ENCODE measurements at regions not wholly inside any gene's neighbourhood (a gene's known extent, or its start where the extent isn't known, plus 50 kb on each side); places are given as distances from the start of the nearest gene placed in this dataset.

GRCh38 chr3:78277801-78278200, 1237.9 kb downstream of the ROBO2 start:
- no peak for TF ChIP-seq CTCF (IDR thresholded peaks at IDR 0.05; ENCODE audit: insufficient read depth, low read length, poor library complexity, severe bottlenecking)
- Histone ChIP-seq H3K4me3 (ENCODE audit: low read depth, low read length) (no peak overlapping the region), H3K36me3 (ENCODE audit: control insufficient read depth, insufficient read depth, low read length) (no peaks in the 10 kb centered on the region), H3K27me3 (ENCODE audit: control insufficient read depth, insufficient read depth, low read length) (no peaks in the 10 kb centered on the region)
- DNase-seq (ENCODE audit: low read depth), result no peak

- no peaks in the 10 kb centered on the region for H3K27me3 ChIP-seq (ENCODE audit: control insufficient read depth, insufficient read depth, low read length)
- no peak overlapping the region for H3K4me3 ChIP-seq (ENCODE audit: low read depth, low read length)
- no peak for TF ChIP-seq CTCF (IDR thresholded peaks at IDR 0.05; ENCODE audit: insufficient read depth, low read length, poor library complexity, severe bottlenecking)
- no peaks in the 10 kb centered on the region for H3K36me3 ChIP-seq (ENCODE audit: control insufficient read depth, insufficient read depth, low read length)
- DNase-seq (ENCODE audit: low read depth), result no peak
Measured at GRCh38 chr3:78279091-78279490, 1239.2 kb downstream of the ROBO2 start.

GRCh38 chr3:78281381-78281780, 1241.5 kb downstream of the ROBO2 start:
- DNase-seq (ENCODE audit: low read depth), result no peak
- H3K36me3 ChIP-seq (ENCODE audit: control insufficient read depth, insufficient read depth, low read length), result no peaks in the 10 kb centered on the region
- no peak for TF ChIP-seq CTCF (IDR thresholded peaks at IDR 0.05; ENCODE audit: insufficient read depth, low read length, poor library complexity, severe bottlenecking)
- H3K4me3 ChIP-seq (ENCODE audit: low read depth, low read length), result no peak overlapping the region
- H3K27me3 ChIP-seq (ENCODE audit: control insufficient read depth, insufficient read depth, low read length), result no peaks in the 10 kb centered on the region

GRCh38 chr3:78283994-78284393, 1244.1 kb downstream of the ROBO2 start:
- no peak overlapping the region for H3K4me3 ChIP-seq (ENCODE audit: low read depth, low read length)
- DNase-seq (ENCODE audit: low read depth), result no peak
- no peaks in the 10 kb centered on the region for H3K27me3 ChIP-seq (ENCODE audit: control insufficient read depth, insufficient read depth, low read length)
- no peaks in the 10 kb centered on the region for H3K36me3 ChIP-seq (ENCODE audit: control insufficient read depth, insufficient read depth, low read length)
- TF ChIP-seq CTCF (IDR thresholded peaks at IDR 0.05; ENCODE audit: insufficient read depth, low read length, poor library complexity, severe bottlenecking), result no peak

- DNase-seq (ENCODE audit: low read depth), result no peak
- no peak for TF ChIP-seq CTCF (IDR thresholded peaks at IDR 0.05; ENCODE audit: insufficient read depth, low read length, poor library complexity, severe bottlenecking)
- H3K36me3 ChIP-seq (ENCODE audit: control insufficient read depth, insufficient read depth, low read length), result no peaks in the 10 kb centered on the region
- no peak overlapping the region for H3K4me3 ChIP-seq (ENCODE audit: low read depth, low read length)
- no peaks in the 10 kb centered on the region for H3K27me3 ChIP-seq (ENCODE audit: control insufficient read depth, insufficient read depth, low read length)
Measured at GRCh38 chr3:78285032-78285728, 1245.3 kb downstream of the ROBO2 start.

GRCh38 chr3:78287085-78287484, 1247.2 kb downstream of the ROBO2 start:
- H3K4me3 ChIP-seq (ENCODE audit: low read depth, low read length), result no peak overlapping the region
- no peak for TF ChIP-seq CTCF (IDR thresholded peaks at IDR 0.05; ENCODE audit: insufficient read depth, low read length, poor library complexity, severe bottlenecking)
- H3K27me3 ChIP-seq (ENCODE audit: control insufficient read depth, insufficient read depth, low read length), result no peaks in the 10 kb centered on the region
- no peaks in the 10 kb centered on the region for H3K36me3 ChIP-seq (ENCODE audit: control insufficient read depth, insufficient read depth, low read length)
- DNase-seq (ENCODE audit: low read depth), result no peak

Measured in kidney epithelial cell (primary cell).